GM12872 (cell line): ENCODE measurements at regions not wholly inside any gene's neighbourhood (a gene's known extent, or its start where the extent isn't known, plus 50 kb on each side); places are given as distances from the start of the nearest gene placed in this dataset.

ENCODE experiments used
- CTCF ChIP-seq: IDR thresholded peaks from 3 replicates; pipeline ENCODE4 v1.5.1; 2011; ENCODE audit warnings: low read depth, mild to moderate bottlenecking, low read length, moderate library complexity; ENCODE audit not compliant: insufficient read depth

GRCh38 chr2:155958834-155959233 lies 373.7 kb downstream of the NR4A2 start:
- TF ChIP-seq CTCF = no peak

- TF ChIP-seq CTCF = no peak
These were observed 385.5 kb downstream of the NR4A2 start for GRCh38 chr2:155947069-155947468.

GRCh38 chr2:155944218-155944617 lies 388.3 kb downstream of the NR4A2 start:
- TF ChIP-seq CTCF = no peak

- no peak for TF ChIP-seq CTCF
These were observed 402.2 kb downstream of the NR4A2 start for GRCh38 chr2:155930312-155930711.

GRCh38 chr2:155917380-155917779 lies 415.1 kb downstream of the NR4A2 start:
- no peak for TF ChIP-seq CTCF

GRCh38 chr2:155913356-155913755 lies 419.2 kb downstream of the NR4A2 start:
- no peak for TF ChIP-seq CTCF

- TF ChIP-seq CTCF = no peak
These were observed 424.0 kb downstream of the NR4A2 start for GRCh38 chr2:155908567-155908966.

- no peak for TF ChIP-seq CTCF
These were observed 425.3 kb downstream of the NR4A2 start for GRCh38 chr2:155907211-155907610.
